GM12873 (cell line): ENCODE measurements at regions not wholly inside any gene's neighbourhood (a gene's known extent, or its start where the extent isn't known, plus 50 kb on each side); places are given as distances from the start of the nearest gene placed in this dataset.

Source experiments
- CTCF ChIP-seq: IDR thresholded peaks from 2 replicates; pipeline ENCODE4 v1.5.1; 2012; ENCODE audit warnings: low read depth, mild to moderate bottlenecking, moderate library complexity, low read length, control low read depth; ENCODE audit not compliant: insufficient read depth; ENCODE audit errors: missing control alignments

GRCh38 chr2:4029081-4029480 is 325.7 kb downstream of the DCDC2C start:
- TF ChIP-seq CTCF: no peak

GRCh38 chr2:4039896-4040295 is 336.5 kb downstream of the DCDC2C start:
- TF ChIP-seq CTCF: no peak

- no peak for TF ChIP-seq CTCF
Observed at GRCh38 chr2:4047961-4048891, 344.9 kb downstream of the DCDC2C start.

- TF ChIP-seq CTCF: no peak
Observed at GRCh38 chr2:4049463-4049862, 346.1 kb downstream of the DCDC2C start.

GRCh38 chr2:4053769-4054493 is 350.6 kb downstream of the DCDC2C start:
- no peak for TF ChIP-seq CTCF

GRCh38 chr2:4066217-4066616 is 362.8 kb downstream of the DCDC2C start:
- no peak for TF ChIP-seq CTCF

GRCh38 chr2:4073026-4073569 is 369.7 kb downstream of the DCDC2C start:
- no peak for TF ChIP-seq CTCF
